ENCODE measurements at regions not wholly inside any gene's neighbourhood (a gene's known extent, or its start where the extent isn't known, plus 50 kb on each side); places are given as distances from the start of the nearest gene placed in this dataset.
"Not testable (repeated sequence)": the region's sequence is repeated elsewhere in the genome, so short reads cannot be mapped to it uniquely, and the experiment has no call there.

- no peak overlapping the region for H3K4me3 ChIP-seq (replicated peaks in 1 of 3)
- H3K36me3 ChIP-seq = no peaks in the 10 kb centered on the region
- DNase-seq = no peak
- no peaks in the 10 kb centered on the region for H3K27me3 ChIP-seq
- TF ChIP-seq POLR2A (IDR thresholded peaks at IDR 0.05) = no peak
- no peak for TF ChIP-seq CTCF (IDR thresholded peaks at IDR 0.05)
- no peaks in the 10 kb centered on the region for H3K9me3 ChIP-seq
- no peak overlapping the region for H3K27ac ChIP-seq
- H3K4me1 ChIP-seq = no peaks in the 10 kb centered on the region
- intact Hi-C loops (cut with DNase I) = no loop called here
- WGBS, 2 donors = 47 to 64% methylated on average over 3 to 5 of the region's 5 CpGs
Observed at GRCh38 chr15:89002281-89002761, 85.9 kb upstream of the ABHD2 start.

GRCh38 chr15:89002830-89003229 lies 85.4 kb upstream of the ABHD2 start:
- H3K36me3 ChIP-seq = no peaks in the 10 kb centered on the region
- no peaks in the 10 kb centered on the region for H3K27me3 ChIP-seq
- no peak overlapping the region for H3K27ac ChIP-seq
- TF ChIP-seq CTCF (IDR thresholded peaks at IDR 0.05) = no peak
- TF ChIP-seq POLR2A (IDR thresholded peaks at IDR 0.05) = no peak
- H3K4me1 ChIP-seq = no peaks in the 10 kb centered on the region
- intact Hi-C loops (cut with DNase I) = no loop called here
- WGBS, 2 donors = 77 to 93% methylated on average over 5 of the region's 5 CpGs
- H3K9me3 ChIP-seq = no peaks in the 10 kb centered on the region
- H3K4me3 ChIP-seq (replicated peaks in 1 of 3) = no peak overlapping the region
- DNase-seq = no peak

GRCh38 chr15:89003865-89004725 lies 84.2 kb upstream of the ABHD2 start:
- no peak for TF ChIP-seq POLR2A (IDR thresholded peaks at IDR 0.05)
- peak in 1 of 6 experiments; percentile 18 for TF ChIP-seq CTCF (IDR thresholded peaks at IDR 0.05)
- DNase-seq = peak; percentile 7 to 18
- intact Hi-C loops (cut with DNase I) = no loop called here
- Histone ChIP-seq H3K27me3 (no peaks in the 10 kb centered on the region), H3K36me3 (no peaks in the 10 kb centered on the region), H3K27ac (no peak overlapping the region), H3K4me3 (replicated peaks in 1 of 3) (no peak overlapping the region), H3K9me3 (no peaks in the 10 kb centered on the region), H3K4me1 (no peaks in the 10 kb centered on the region)
- WGBS, 2 donors = 69 to 70% methylated on average over 11 of the region's 11 CpGs

GRCh38 chr15:89004726-89005030 lies 83.6 kb upstream of the ABHD2 start:
- WGBS, 2 donors = 88 to 94% methylated on average over 4 of the region's 4 CpGs
- no peak for TF ChIP-seq POLR2A (IDR thresholded peaks at IDR 0.05)
- TF ChIP-seq CTCF (IDR thresholded peaks at IDR 0.05) = no peak
- intact Hi-C loops (cut with DNase I) = no loop called here

GRCh38 chr15:89007527-89007926 lies 80.7 kb upstream of the ABHD2 start:
- not testable (repeated sequence) for H3K36me3 ChIP-seq, H3K4me1 ChIP-seq
- 94% methylated on average over 9 of the region's 9 CpGs for WGBS, 2 donors

More at GRCh38 chr15:89004726-89005030, 83.6 kb upstream of the ABHD2 start:
- no peaks in the 10 kb centered on the region for H3K4me1 ChIP-seq
- H3K36me3 ChIP-seq = no peaks in the 10 kb centered on the region
- H3K27me3 ChIP-seq = no peaks in the 10 kb centered on the region
- H3K4me3 ChIP-seq (replicated peaks in 1 of 3) = no peak overlapping the region
- DNase-seq = no peak
- H3K27ac ChIP-seq = no peak overlapping the region
- H3K9me3 ChIP-seq = no peaks in the 10 kb centered on the region

More at GRCh38 chr15:89007527-89007926, 80.7 kb upstream of the ABHD2 start:
- H3K27ac ChIP-seq; intact Hi-C loops (cut with DNase I); H3K9me3 ChIP-seq; DNase-seq; H3K4me3 ChIP-seq (replicated peaks in 1 of 3); H3K27me3 ChIP-seq: not testable (repeated sequence)

Data from thyroid gland (tissue), 4 donors.